Spleen (tissue), 11 donors: ENCODE measurements at regions not wholly inside any gene's neighbourhood (a gene's known extent, or its start where the extent isn't known, plus 50 kb on each side); places are given as distances from the start of the nearest gene placed in this dataset.

Source experiments
- DNase-seq: peaks from one replicate; pipeline ENCODE4 v3.0.0-alpha.2; 2020
- H3K27ac ChIP-seq, 8 donors: fragments of 200-600 bp; sonication (generic) in 7 of 8; 1 replicate in 4 of 8; 2 replicates in 4 of 8; pipeline versions ENCODE4 v1.5.0 to v1.8.0; 2016 to 2021; ENCODE audit warnings: inconsistent platforms in 4 of 8, mild to moderate bottlenecking in 4 of 8, moderate library complexity in 1 of 8
- H3K27me3 ChIP-seq, 7 donors: fragments of 200-600 bp; sonication (generic) in 6 of 7; replicated peaks in 1 of 7; 1 replicate in 4 of 7; 2 replicates in 3 of 7; pipeline versions ENCODE4 v1.5.0 to v1.8.0; 2016 to 2021; ENCODE audit warnings: inconsistent platforms in 3 of 7, mild to moderate bottlenecking in 1 of 7
- H3K36me3 ChIP-seq, 6 donors: fragments of 200-600 bp; sonication (generic) in 5 of 6; 1 replicate in 4 of 6; 2 replicates in 2 of 6; pipeline versions ENCODE4 v1.5.0 to v1.8.0; 2016 to 2021; ENCODE audit warnings: inconsistent platforms in 2 of 6
- H3K4me1 ChIP-seq, 6 donors: fragments of 200-600 bp; sonication (generic) in 5 of 6; 1 replicate in 3 of 6; 2 replicates in 3 of 6; pipeline versions ENCODE4 v1.5.0 to v1.8.0; 2016 to 2021; ENCODE audit warnings: inconsistent platforms in 3 of 6
- H3K4me3 ChIP-seq, 8 donors: fragments of 200-600 bp; sonication (generic) in 7 of 8; 1 replicate in 4 of 8; 2 replicates in 4 of 8; pipeline versions ENCODE4 v1.5.0 to v1.8.0; 2016 to 2021; ENCODE audit warnings: inconsistent platforms in 4 of 8, mild to moderate bottlenecking in 4 of 8, moderate library complexity in 2 of 8
- H3K9me3 ChIP-seq, 8 donors: fragments of 200-600 bp; sonication (generic) in 7 of 8; 1 replicate in 4 of 8; 2 replicates in 4 of 8; pipeline versions ENCODE4 v1.5.0 to v1.8.0; 2016 to 2021; ENCODE audit warnings: inconsistent platforms in 4 of 8
- POLR2A ChIP-seq, 3 donors: fragments of 450-650 bp; IDR thresholded peaks; one replicate each; pipeline ENCODE4 v1.5.1; 2017; ENCODE audit warnings: antibody characterized with exemption in 3 of 3, mild to moderate bottlenecking in 1 of 3
- POLR2AphosphoS5 ChIP-seq, 3 donors: sonication (generic); formaldehyde crosslinking; IDR thresholded peaks; one replicate each; pipeline ENCODE4 v1.5.1; 2017; ENCODE audit warnings: antibody characterized with exemption in 3 of 3
- WGBS, 5 donors: extraction: QIAGEN DNeasy Blood & Tissue Kit in 3 of 5; methylation state at CpG; one replicate each; pipeline versions ENCODE4 v1.1.5 to v1.1.7; 2013 to 2018; 5-methylcytosine and 5-hydroxymethylcytosine counted together
- intact Hi-C: fragments of 100-400 bp; cut with DNase I; formaldehyde crosslinking; loops from one replicate; pipeline ENCODE4 v1.15.0; 2023; ENCODE audit warnings: low total_unique reads
- TF ChIP-seq, protein P1 (sequence below), 11 experiments: fragments of 200-600 bp in 7 of 11; fragments of 450-650 bp in 4 of 11; sonication (generic) in 4 of 11; IDR thresholded peaks in 8 of 11; conservative IDR thresholded peaks in 3 of 11; 1 replicate in 7 of 11; 2 replicates in 4 of 11; pipeline versions ENCODE4 v1.4.0 to v1.8.0; 2016 to 2021; ENCODE audit warnings: antibody characterized with exemption in 11 of 11, inconsistent platforms in 4 of 11, mild to moderate bottlenecking in 1 of 11
- donor health status: healthy with polysubstance abuse.
- donor health status: DM: no; HTN: no; CAD: no; lungs with moderate emphysema.
- donor health status: DM: no; HTN: no; CAD: no.
- donor health status: Bipolar disorder and iron deficiency.
- donor health status: healthy.
- donor health status: DM: no; HTN: no; CAD: no.
- donor health status: DM: yes; HTN: yes; CAD: no.

DNA sequence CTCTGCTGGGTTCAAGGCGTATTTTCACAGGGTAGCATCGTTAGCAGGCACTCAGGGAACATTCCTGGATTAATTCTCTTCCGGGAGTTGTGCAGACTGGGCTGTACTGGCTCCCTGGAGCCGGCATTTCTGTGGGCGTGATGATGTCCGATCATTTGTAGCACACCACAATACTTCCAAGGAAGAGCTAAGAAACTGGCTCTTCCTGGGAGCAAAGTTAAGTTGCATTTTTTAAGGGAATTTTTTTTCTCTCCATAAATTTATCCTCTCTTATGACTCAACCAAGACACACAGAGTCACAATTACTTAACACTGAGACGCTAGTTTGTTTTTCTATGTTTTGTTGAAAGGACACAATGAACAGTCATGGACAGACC, 211.6 kb upstream of the FOXF1 start:
- Histone ChIP-seq H3K9me3 (no peaks in the 10 kb centered on the region), H3K27me3 (peaks cover 0 to 99% (median 48%) of the 10 kb centered on the region in 7 donors), H3K4me1 (no peaks in the 10 kb centered on the region), H3K27ac (no peak overlapping the region), H3K36me3 (no peaks in the 10 kb centered on the region), H3K4me3 (no peak overlapping the region)
- no peak for DNase-seq
- intact Hi-C loops: no loop called here
- no peak for TF ChIP-seq POLR2A (IDR thresholded peaks at IDR 0.05)
- TF ChIP-seq, protein P1, sequence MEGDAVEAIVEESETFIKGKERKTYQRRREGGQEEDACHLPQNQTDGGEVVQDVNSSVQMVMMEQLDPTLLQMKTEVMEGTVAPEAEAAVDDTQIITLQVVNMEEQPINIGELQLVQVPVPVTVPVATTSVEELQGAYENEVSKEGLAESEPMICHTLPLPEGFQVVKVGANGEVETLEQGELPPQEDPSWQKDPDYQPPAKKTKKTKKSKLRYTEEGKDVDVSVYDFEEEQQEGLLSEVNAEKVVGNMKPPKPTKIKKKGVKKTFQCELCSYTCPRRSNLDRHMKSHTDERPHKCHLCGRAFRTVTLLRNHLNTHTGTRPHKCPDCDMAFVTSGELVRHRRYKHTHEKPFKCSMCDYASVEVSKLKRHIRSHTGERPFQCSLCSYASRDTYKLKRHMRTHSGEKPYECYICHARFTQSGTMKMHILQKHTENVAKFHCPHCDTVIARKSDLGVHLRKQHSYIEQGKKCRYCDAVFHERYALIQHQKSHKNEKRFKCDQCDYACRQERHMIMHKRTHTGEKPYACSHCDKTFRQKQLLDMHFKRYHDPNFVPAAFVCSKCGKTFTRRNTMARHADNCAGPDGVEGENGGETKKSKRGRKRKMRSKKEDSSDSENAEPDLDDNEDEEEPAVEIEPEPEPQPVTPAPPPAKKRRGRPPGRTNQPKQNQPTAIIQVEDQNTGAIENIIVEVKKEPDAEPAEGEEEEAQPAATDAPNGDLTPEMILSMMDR (IDR thresholded peaks at IDR 0.05 in 8 of 11, conservative IDR thresholded peaks at IDR 0.05 in 3 of 11): no peak
- TF ChIP-seq POLR2AphosphoS5 (IDR thresholded peaks at IDR 0.05): no peak
- 61 to 73% (median 62%) methylated on average over 7 of the region's 7 CpGs for WGBS, 5 donors

DNA sequence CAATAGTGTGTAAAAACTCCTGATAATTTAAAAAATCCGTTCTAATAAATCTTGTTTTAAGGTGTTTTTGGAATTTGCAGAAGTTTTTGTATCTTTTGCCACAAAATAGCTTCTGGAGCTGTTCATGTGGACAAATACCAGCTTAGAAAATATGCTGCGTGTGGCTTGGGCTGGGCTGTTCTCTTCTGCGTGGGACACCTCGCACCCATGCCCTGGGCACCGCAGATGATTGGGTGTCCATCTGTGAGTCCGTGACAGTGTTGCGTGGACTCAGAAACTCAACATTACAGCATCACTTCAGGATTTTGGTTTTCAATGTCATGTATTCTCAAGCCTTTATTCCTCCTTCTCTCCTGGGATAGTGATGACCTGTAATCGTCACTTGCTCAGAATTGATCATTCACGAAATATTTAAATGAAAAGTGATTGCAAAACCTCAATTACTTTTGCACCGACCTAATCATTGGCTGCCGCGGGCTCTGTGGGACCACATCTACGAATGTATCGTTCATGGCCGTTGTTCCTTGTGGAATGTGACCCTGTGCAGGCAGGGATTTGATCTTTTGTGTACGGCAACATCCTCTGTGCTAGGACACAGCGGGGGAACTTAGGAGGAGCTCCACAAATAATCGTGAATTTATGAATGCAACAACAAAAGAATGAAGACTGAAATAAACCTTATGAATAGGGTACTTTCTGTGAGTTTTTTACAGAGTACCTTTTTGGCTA, 210.3 kb upstream of the FOXF1 start:
- Histone ChIP-seq H3K27me3 (peaks cover 0 to 96% (median 49%) of the 10 kb centered on the region in 7 donors), H3K27ac (no peak overlapping the region), H3K9me3 (no peaks in the 10 kb centered on the region), H3K4me3 (no peak overlapping the region), H3K4me1 (peaks cover 0 to 3% (median 0%) of the 10 kb centered on the region in 6 donors), H3K36me3 (no peaks in the 10 kb centered on the region)
- no peak for DNase-seq
- TF ChIP-seq, protein P1 (IDR thresholded peaks at IDR 0.05 in 8 of 11, conservative IDR thresholded peaks at IDR 0.05 in 3 of 11): no peak
- TF ChIP-seq POLR2AphosphoS5 (IDR thresholded peaks at IDR 0.05) (no peak), POLR2A (IDR thresholded peaks at IDR 0.05) (no peak)
- intact Hi-C loops: no loop called here
- 72 to 76% (median 75%) methylated on average over 18 of the region's 18 CpGs for WGBS, 5 donors

DNA sequence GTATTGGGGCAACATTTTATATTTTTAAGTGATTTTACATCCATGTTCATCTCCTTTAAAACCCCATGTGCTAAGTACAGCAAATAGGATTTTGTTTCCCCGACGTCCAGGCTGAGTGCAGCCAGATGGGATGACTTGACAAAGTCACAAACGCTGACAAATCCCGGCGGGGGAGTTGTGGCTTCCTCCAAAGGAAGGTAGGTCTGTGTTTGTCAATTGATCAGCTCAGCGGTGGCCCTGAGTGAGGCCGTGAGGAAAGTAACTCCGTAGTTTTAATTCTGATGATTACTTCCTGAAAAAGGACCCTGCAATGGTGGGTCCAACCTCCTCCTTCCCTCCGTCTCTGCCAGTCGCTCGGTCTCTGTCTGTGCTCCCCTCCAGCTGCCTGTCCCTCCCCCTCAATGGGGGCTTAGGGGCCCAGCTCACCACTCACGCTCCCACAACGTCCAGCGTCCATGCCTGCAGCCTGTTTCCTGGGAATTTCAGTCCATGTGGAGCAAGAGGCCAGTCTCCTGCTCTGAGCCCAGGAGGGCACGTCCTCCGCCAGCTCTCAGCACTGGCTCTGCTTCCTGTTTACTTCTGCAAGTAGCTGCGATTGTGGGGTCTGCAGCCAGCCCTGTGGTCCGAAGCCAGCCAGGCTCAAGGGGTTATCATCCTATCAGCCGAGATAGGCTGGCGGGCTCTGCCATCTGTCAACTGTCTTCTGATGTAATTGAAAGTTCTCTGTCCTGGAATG, 209.4 kb upstream of the FOXF1 start:
- H3K4me1 ChIP-seq: peaks cover 0 to 3% (median 0%) of the 10 kb centered on the region in 6 donors
- WGBS, 5 donors: 4 to 10% (median 5%) methylated on average over 19 to 20 of the region's 20 CpGs
- intact Hi-C loops: no loop called here
- no peak overlapping the region for H3K27ac ChIP-seq
- DNase-seq: no peak
- peaks cover 0 to 95% (median 41%) of the 10 kb centered on the region in 7 donors for H3K27me3 ChIP-seq
- TF ChIP-seq, protein P1 (IDR thresholded peaks at IDR 0.05 in 8 of 11, conservative IDR thresholded peaks at IDR 0.05 in 3 of 11): no peak
- no peak for TF ChIP-seq POLR2AphosphoS5 (IDR thresholded peaks at IDR 0.05)
- no peak for TF ChIP-seq POLR2A (IDR thresholded peaks at IDR 0.05)
- no peaks in the 10 kb centered on the region for H3K36me3 ChIP-seq
- H3K9me3 ChIP-seq: no peaks in the 10 kb centered on the region
- H3K4me3 ChIP-seq: peak overlapping the region in 1 of 8 donors; percentile 5
